HCT116 (cell line): ENCODE measurements at regions not wholly inside any gene's neighbourhood (a gene's known extent, or its start where the extent isn't known, plus 50 kb on each side); places are given as distances from the start of the nearest gene placed in this dataset.
A peak's percentile ranks its signal among the peaks of the same experiment; 100 is the strongest.

ENCODE experiments used
- ATAC-seq: fragments of 200-7000 bp; cut with Tn5 transposase; 2 replicates; pipeline ENCODE4 v1.9.1; 2020; ENCODE audit warnings: mild to moderate bottlenecking, moderate library complexity
- BruUV-seq: library from RNA; stranded (reverse); fragments of 400-500 nt; replicated peaks from 2 replicates; lab custom pipeline; 2021; lab: Mats Ljungman, UMichigan
- CTCF ChIA-PET: fragments of 300-600 bp; sonication (Branson Sonifier 250); formaldehyde crosslinking; loops from one replicate; lab custom pipeline; 2021; ENCODE audit warnings: antibody characterized with exemption; lab: Charles Lee
- POLR2A ChIA-PET: fragments of 300-600, 350-600 bp; sonication (Branson Sonifier 250); formaldehyde crosslinking; loops from one replicate; lab custom pipeline; 2021; ENCODE audit warnings: antibody characterized with exemption; lab: Charles Lee
- RAD21 ChIA-PET, 2 experiments: fragments of 300-600 bp; sonication (Branson Sonifier 250); formaldehyde crosslinking; loops; one replicate each; lab custom pipeline; 2023; ENCODE audit warnings: low total read pairs in 2 of 2; ENCODE audit not compliant: uncharacterized antibody in 2 of 2, unreplicated experiment in 2 of 2, low non-redundant PET in 1 of 2; lab: Charles Lee
- DNase-seq: peaks from one replicate; pipeline ENCODE4 v3.0.0-alpha.2; 2010; ENCODE audit warnings: low read depth, low spot score
- H2AFZ ChIP-seq: fragments of 200-600 bp; shearing (Covaris generic), sonication (generic); 2 replicates; pipeline ENCODE4 v1.6.1; 2017; ENCODE audit warnings: low read depth, mixed run types, mixed read lengths, antibody characterized with exemption, low read length; ENCODE audit not compliant: poor library complexity, severe bottlenecking
- H3K27ac ChIP-seq: 2 replicates; pipeline ENCODE4 v1.5.1; 2012; ENCODE audit warnings: low read depth, low read length
- H3K27me3 ChIP-seq: fragments of 200-600 bp; sonication (generic); 2 replicates; pipeline ENCODE4 v1.6.1; 2016; ENCODE audit warnings: mixed run types, low read length, mixed read lengths; ENCODE audit not compliant: insufficient read depth
- H3K36me3 ChIP-seq, 2 experiments: fragments of 200-500 bp in 1 of 2; fragments of 200-600 bp in 1 of 2; sonication (Bioruptor generic) in 1 of 2; sonication (generic) in 1 of 2; 2 replicates each; pipeline versions ENCODE4 v1.5.1 to v1.6.1; 2014 to 2016; ENCODE audit warnings: low read length in 2 of 2, inconsistent platforms in 1 of 2, mixed read lengths in 1 of 2, mixed run types in 1 of 2; ENCODE audit not compliant: insufficient read depth in 2 of 2, control insufficient read depth in 1 of 2
- H3K4me1 ChIP-seq, 2 experiments: fragments of 200-600 bp in 1 of 2; sonication (generic) in 1 of 2; 2 replicates each; pipeline versions ENCODE4 v1.5.1 to v1.6.1; 2012 to 2017; ENCODE audit warnings: low read length in 2 of 2, inconsistent platforms in 1 of 2, mild to moderate bottlenecking in 1 of 2, mixed read lengths in 1 of 2, mixed run types in 1 of 2, moderate library complexity in 1 of 2; ENCODE audit not compliant: insufficient read depth in 2 of 2, control insufficient read depth in 1 of 2
- H3K4me2 ChIP-seq: fragments of 200-600 bp; sonication (generic); 2 replicates; pipeline ENCODE4 v1.6.1; 2017; ENCODE audit warnings: mixed run types, low read length, mixed read lengths
- H3K4me3 ChIP-seq, 2 experiments: fragments of 200-600 bp in 1 of 2; sonication (generic) in 1 of 2; replicated peaks in 1 of 2; 2 replicates each; pipeline ENCODE4 v1.5.1; 2011 to 2016; ENCODE audit warnings: low read length in 2 of 2, control low read depth in 1 of 2, low read depth in 1 of 2, mild to moderate bottlenecking in 1 of 2, mixed read lengths in 1 of 2, mixed run types in 1 of 2
- H3K79me2 ChIP-seq: fragments of 200-600 bp; sonication (generic); 2 replicates; pipeline ENCODE4 v1.6.1; 2017; ENCODE audit warnings: mild to moderate bottlenecking, mixed run types, low read length, moderate library complexity, mixed read lengths; ENCODE audit not compliant: insufficient read depth
- H3K9ac ChIP-seq: fragments of 200-600 bp; sonication (generic); 2 replicates; pipeline ENCODE4 v1.6.1; 2016; ENCODE audit warnings: low read length, mixed read lengths
- H3K9me2 ChIP-seq: fragments of 200-600 bp; sonication (generic), shearing (Covaris generic); 2 replicates; pipeline ENCODE4 v1.6.1; 2017; ENCODE audit warnings: mixed run types, mild to moderate bottlenecking, moderate library complexity; ENCODE audit not compliant: insufficient read depth
- H3K9me3 ChIP-seq, 2 experiments: fragments of 200-500 bp in 1 of 2; fragments of 200-600 bp in 1 of 2; sonication (Bioruptor generic) in 1 of 2; sonication (generic) in 1 of 2; 2 replicates each; pipeline ENCODE4 v1.6.1; 2014 to 2017; ENCODE audit warnings: low read length in 2 of 2, mixed read lengths in 2 of 2, inconsistent platforms in 1 of 2, low read depth in 1 of 2, mild to moderate bottlenecking in 1 of 2, mixed run types in 1 of 2, moderate library complexity in 1 of 2; ENCODE audit not compliant: control insufficient read depth in 1 of 2, insufficient read depth in 1 of 2
- H4K20me1 ChIP-seq: fragments of 200-600 bp; sonication (generic), shearing (Covaris generic); 2 replicates; pipeline ENCODE4 v1.6.1; 2017; ENCODE audit warnings: mixed run types, mild to moderate bottlenecking, moderate library complexity; ENCODE audit not compliant: insufficient read depth
- CBX3 ChIP-seq: IDR thresholded peaks from 2 replicates; pipeline ENCODE4 v1.6.1; 2012; ENCODE audit warnings: low read depth
- CTCF ChIP-seq, 3 experiments: fragments of 200-600 bp in 1 of 3; sonication (generic) in 1 of 3; IDR thresholded peaks in 2 of 3; conservative IDR thresholded peaks in 1 of 3; 2 replicates each; pipeline ENCODE4 v1.5.1; 2012 to 2017; ENCODE audit warnings: low read depth in 2 of 3, low read length in 2 of 3, antibody characterized with exemption in 1 of 3, borderline replicate concordance in 1 of 3, control low read depth in 1 of 3, mild to moderate bottlenecking in 1 of 3, mixed read lengths in 1 of 3, mixed run types in 1 of 3, moderate library complexity in 1 of 3; ENCODE audit not compliant: insufficient read depth in 1 of 3
- EZH2 ChIP-seq: fragments of 200-600 bp; sonication (generic); IDR thresholded peaks from 2 replicates; pipeline ENCODE4 v1.6.1; 2017; ENCODE audit warnings: antibody characterized with exemption, mixed run types
- POLR2A ChIP-seq: IDR thresholded peaks from 2 replicates; pipeline ENCODE4 v1.7.0; 2011; ENCODE audit warnings: borderline replicate concordance; ENCODE audit not compliant: insufficient read depth, insufficient read length; ENCODE audit errors: extremely low read depth
- SP1 ChIP-seq: IDR thresholded peaks from 2 replicates; pipeline ENCODE4 v1.6.1; 2012; ENCODE audit warnings: low read depth
- ZFX ChIP-seq: fragments of 450-650 bp; IDR thresholded peaks from 2 replicates; pipeline ENCODE4 v1.6.1; 2017
- intact Hi-C: fragments of 100-400 bp; cut with micrococcal nuclease; formaldehyde crosslinking; loops from 2 replicates; pipeline ENCODE4 v1.10.0; 2022
- TF ChIP-seq, protein P1 (sequence below): IDR thresholded peaks from 2 replicates; pipeline ENCODE4 v1.6.1; 2012; ENCODE audit warnings: low read depth

DNA sequence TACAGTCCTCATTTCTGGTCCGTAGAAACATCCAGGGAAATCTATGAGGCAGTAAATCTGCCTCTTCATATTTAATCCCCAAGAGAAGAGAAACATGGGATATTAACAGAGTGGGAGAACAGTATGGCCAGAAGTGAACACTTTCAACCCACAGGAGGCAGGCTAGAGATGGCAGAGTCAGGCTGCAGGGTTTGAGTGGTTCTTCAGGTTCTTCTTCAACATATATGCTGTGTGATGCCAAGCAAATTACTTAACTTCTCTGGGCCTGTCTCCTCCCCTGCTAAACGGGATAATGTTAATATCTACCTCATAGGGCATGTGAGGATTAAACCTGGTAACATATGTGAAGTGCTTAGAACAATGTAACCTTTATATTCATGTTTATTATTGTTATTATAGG, 321.8 kb downstream of the PSAT1 start:
- H3K4me2 ChIP-seq, result no peak overlapping the region
- no peaks in the 10 kb centered on the region for H3K9me3 ChIP-seq
- no TSS peak for BruUV-seq
- H4K20me1 ChIP-seq, result no peaks in the 10 kb centered on the region
- intact Hi-C loops, result no loop called here
- no peak overlapping the region for H2AFZ ChIP-seq
- no peaks in the 10 kb centered on the region for H3K4me1 ChIP-seq
- no peak overlapping the region for H3K9ac ChIP-seq
- no peak overlapping the region for H3K4me3 ChIP-seq
- 0 out of 2 replicates have a peak, but pooled peaks cover 4% of the 10 kb centered on the region for H3K27me3 ChIP-seq
- peak; percentile 38; the same call in 1 of the 2 replicates for ATAC-seq
- no peaks in the 10 kb centered on the region for H3K9me2 ChIP-seq
- ChIA-PET RAD21 (no interaction called here), CTCF (no interaction called here), POLR2A (no interaction called here)
- no peaks in the 10 kb centered on the region for H3K36me3 ChIP-seq
- no peaks in the 10 kb centered on the region for H3K79me2 ChIP-seq
- no peak for DNase-seq
- H3K27ac ChIP-seq, result no peak overlapping the region
- TF ChIP-seq CTCF (IDR thresholded peaks at IDR 0.05 in 2 of 3, conservative IDR thresholded peaks at IDR 0.05 in 1 of 3; ENCODE audit: borderline replicate concordance in 1 of 3, insufficient read depth in 1 of 3, low read depth in 2 of 3, low read length in 2 of 3), result 0 out of 6 replicates have a peak, but pooled peaks of 1 of the 3 experiments have one; percentile 9
- TF ChIP-seq EZH2, result no peak

GRCh38 chr9:78620303-78620702, 323.4 kb downstream of the PSAT1 start:
- no peak overlapping the region for H2AFZ ChIP-seq
- ChIA-PET RAD21 (no interaction called here), POLR2A (no interaction called here), CTCF (no interaction called here)
- H3K4me2 ChIP-seq, result no peak overlapping the region
- H3K4me1 ChIP-seq, result no peaks in the 10 kb centered on the region
- intact Hi-C loops, result no loop called here
- H3K9me3 ChIP-seq, result no peaks in the 10 kb centered on the region
- H3K27me3 ChIP-seq, result no peaks in the 10 kb centered on the region
- no peak overlapping the region for H3K27ac ChIP-seq
- no peaks in the 10 kb centered on the region for H3K79me2 ChIP-seq
- DNase-seq (no peak), ATAC-seq (no peak)
- TF ChIP-seq POLR2A (no peak), CBX3 (no peak), SP1 (no peak), ZFX (no peak)
- TF ChIP-seq, protein P1, sequence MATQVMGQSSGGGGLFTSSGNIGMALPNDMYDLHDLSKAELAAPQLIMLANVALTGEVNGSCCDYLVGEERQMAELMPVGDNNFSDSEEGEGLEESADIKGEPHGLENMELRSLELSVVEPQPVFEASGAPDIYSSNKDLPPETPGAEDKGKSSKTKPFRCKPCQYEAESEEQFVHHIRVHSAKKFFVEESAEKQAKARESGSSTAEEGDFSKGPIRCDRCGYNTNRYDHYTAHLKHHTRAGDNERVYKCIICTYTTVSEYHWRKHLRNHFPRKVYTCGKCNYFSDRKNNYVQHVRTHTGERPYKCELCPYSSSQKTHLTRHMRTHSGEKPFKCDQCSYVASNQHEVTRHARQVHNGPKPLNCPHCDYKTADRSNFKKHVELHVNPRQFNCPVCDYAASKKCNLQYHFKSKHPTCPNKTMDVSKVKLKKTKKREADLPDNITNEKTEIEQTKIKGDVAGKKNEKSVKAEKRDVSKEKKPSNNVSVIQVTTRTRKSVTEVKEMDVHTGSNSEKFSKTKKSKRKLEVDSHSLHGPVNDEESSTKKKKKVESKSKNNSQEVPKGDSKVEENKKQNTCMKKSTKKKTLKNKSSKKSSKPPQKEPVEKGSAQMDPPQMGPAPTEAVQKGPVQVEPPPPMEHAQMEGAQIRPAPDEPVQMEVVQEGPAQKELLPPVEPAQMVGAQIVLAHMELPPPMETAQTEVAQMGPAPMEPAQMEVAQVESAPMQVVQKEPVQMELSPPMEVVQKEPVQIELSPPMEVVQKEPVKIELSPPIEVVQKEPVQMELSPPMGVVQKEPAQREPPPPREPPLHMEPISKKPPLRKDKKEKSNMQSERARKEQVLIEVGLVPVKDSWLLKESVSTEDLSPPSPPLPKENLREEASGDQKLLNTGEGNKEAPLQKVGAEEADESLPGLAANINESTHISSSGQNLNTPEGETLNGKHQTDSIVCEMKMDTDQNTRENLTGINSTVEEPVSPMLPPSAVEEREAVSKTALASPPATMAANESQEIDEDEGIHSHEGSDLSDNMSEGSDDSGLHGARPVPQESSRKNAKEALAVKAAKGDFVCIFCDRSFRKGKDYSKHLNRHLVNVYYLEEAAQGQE, result no peak
- no peaks in the 10 kb centered on the region for H3K36me3 ChIP-seq
- no peaks in the 10 kb centered on the region for H3K9me2 ChIP-seq
- H3K4me3 ChIP-seq, result no peak overlapping the region
- no peaks in the 10 kb centered on the region for H4K20me1 ChIP-seq
- no TSS peak for BruUV-seq
- H3K9ac ChIP-seq, result no peak overlapping the region
